ENCODE measurements at regions not wholly inside any gene's neighbourhood (a gene's known extent, or its start where the extent isn't known, plus 50 kb on each side); places are given as distances from the start of the nearest gene placed in this dataset.

GRCh38 chr17:53406907-53407306 is 415.8 kb upstream of the KIF2B start:
- H3K9me1 ChIP-seq (ENCODE audit: control insufficient read depth, extremely low read depth, insufficient read depth, low read length), result no peaks in the 10 kb centered on the region
- dilution Hi-C loops (cut with MboI; ENCODE audit: extremely low pct_ligation_motif_present, low sequenced_read_pairs), result no loop called here
- no peak overlapping the region for H3K27ac ChIP-seq (ENCODE audit: control insufficient read depth, insufficient read depth, low read length)
- H3K9ac ChIP-seq (ENCODE audit: control insufficient read depth, extremely low read depth, insufficient read depth, low read length), result no peak overlapping the region
- no peaks in the 10 kb centered on the region for H3K36me3 ChIP-seq (ENCODE audit: control insufficient read depth in 2 of 2, extremely low read depth in 1 of 2, insufficient read depth in 2 of 2, low read length in 2 of 2)
- H3K79me2 ChIP-seq (ENCODE audit: control insufficient read depth, insufficient read depth, low read length), result no peaks in the 10 kb centered on the region
- DNase-seq (ENCODE audit: low read depth, low spot score), result no peak
- TF ChIP-seq EZH2 (IDR thresholded peaks at IDR 0.05; ENCODE audit: low read length), result no peak
- TF ChIP-seq, protein P1, sequence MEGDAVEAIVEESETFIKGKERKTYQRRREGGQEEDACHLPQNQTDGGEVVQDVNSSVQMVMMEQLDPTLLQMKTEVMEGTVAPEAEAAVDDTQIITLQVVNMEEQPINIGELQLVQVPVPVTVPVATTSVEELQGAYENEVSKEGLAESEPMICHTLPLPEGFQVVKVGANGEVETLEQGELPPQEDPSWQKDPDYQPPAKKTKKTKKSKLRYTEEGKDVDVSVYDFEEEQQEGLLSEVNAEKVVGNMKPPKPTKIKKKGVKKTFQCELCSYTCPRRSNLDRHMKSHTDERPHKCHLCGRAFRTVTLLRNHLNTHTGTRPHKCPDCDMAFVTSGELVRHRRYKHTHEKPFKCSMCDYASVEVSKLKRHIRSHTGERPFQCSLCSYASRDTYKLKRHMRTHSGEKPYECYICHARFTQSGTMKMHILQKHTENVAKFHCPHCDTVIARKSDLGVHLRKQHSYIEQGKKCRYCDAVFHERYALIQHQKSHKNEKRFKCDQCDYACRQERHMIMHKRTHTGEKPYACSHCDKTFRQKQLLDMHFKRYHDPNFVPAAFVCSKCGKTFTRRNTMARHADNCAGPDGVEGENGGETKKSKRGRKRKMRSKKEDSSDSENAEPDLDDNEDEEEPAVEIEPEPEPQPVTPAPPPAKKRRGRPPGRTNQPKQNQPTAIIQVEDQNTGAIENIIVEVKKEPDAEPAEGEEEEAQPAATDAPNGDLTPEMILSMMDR (optimal IDR thresholded peaks at IDR 0.05 in 1 of 3, IDR thresholded peaks at IDR 0.05 in 1 of 3, conservative IDR thresholded peaks at IDR 0.05 in 1 of 3; ENCODE audit: extremely low read depth in 1 of 3, insufficient read depth in 2 of 3, low read length in 3 of 3), result no peak
- no peak for FAIRE-seq
- H3K4me3 ChIP-seq (ENCODE audit: control insufficient read depth in 2 of 3, extremely low read depth in 1 of 3, insufficient read depth in 2 of 3, low read depth in 1 of 3, low read length in 3 of 3), result no peak overlapping the region
- no peaks in the 10 kb centered on the region for H4K20me1 ChIP-seq (ENCODE audit: control insufficient read depth, extremely low read depth, insufficient read depth, low read length)
- H3K4me2 ChIP-seq (ENCODE audit: control insufficient read depth, extremely low read depth, insufficient read depth, low read depth, low read length), result no peak overlapping the region
- no peak overlapping the region for H2AFZ ChIP-seq (ENCODE audit: control insufficient read depth, low read length)
- no peaks in the 10 kb centered on the region for H3K9me3 ChIP-seq (ENCODE audit: control insufficient read depth, low read depth, low read length)
- H3K27me3 ChIP-seq (ENCODE audit: control insufficient read depth, extremely low read depth, insufficient read depth, low read length), result no peaks in the 10 kb centered on the region
- H3K4me1 ChIP-seq (ENCODE audit: control insufficient read depth, extremely low read depth, insufficient read depth, low read length), result no peaks in the 10 kb centered on the region

- TF ChIP-seq, protein P1 (optimal IDR thresholded peaks at IDR 0.05 in 1 of 3, IDR thresholded peaks at IDR 0.05 in 1 of 3, conservative IDR thresholded peaks at IDR 0.05 in 1 of 3; ENCODE audit: extremely low read depth in 1 of 3, insufficient read depth in 2 of 3, low read length in 3 of 3), result no peak
- TF ChIP-seq EZH2 (IDR thresholded peaks at IDR 0.05; ENCODE audit: low read length), result no peak
- dilution Hi-C loops (cut with MboI; ENCODE audit: extremely low pct_ligation_motif_present, low sequenced_read_pairs), result no loop called here
- no peaks in the 10 kb centered on the region for H3K27me3 ChIP-seq (ENCODE audit: control insufficient read depth, extremely low read depth, insufficient read depth, low read length)
- H4K20me1 ChIP-seq (ENCODE audit: control insufficient read depth, extremely low read depth, insufficient read depth, low read length), result no peaks in the 10 kb centered on the region
- H3K9me3 ChIP-seq (ENCODE audit: control insufficient read depth, low read depth, low read length), result no peaks in the 10 kb centered on the region
- no peak overlapping the region for H3K4me3 ChIP-seq (ENCODE audit: control insufficient read depth in 2 of 3, extremely low read depth in 1 of 3, insufficient read depth in 2 of 3, low read depth in 1 of 3, low read length in 3 of 3)
- no peaks in the 10 kb centered on the region for H3K9me1 ChIP-seq (ENCODE audit: control insufficient read depth, extremely low read depth, insufficient read depth, low read length)
- H3K36me3 ChIP-seq (ENCODE audit: control insufficient read depth in 2 of 2, extremely low read depth in 1 of 2, insufficient read depth in 2 of 2, low read length in 2 of 2), result no peaks in the 10 kb centered on the region
- H3K79me2 ChIP-seq (ENCODE audit: control insufficient read depth, insufficient read depth, low read length), result no peaks in the 10 kb centered on the region
- no peak overlapping the region for H2AFZ ChIP-seq (ENCODE audit: control insufficient read depth, low read length)
- H3K4me2 ChIP-seq (ENCODE audit: control insufficient read depth, extremely low read depth, insufficient read depth, low read depth, low read length), result no peak overlapping the region
- no peaks in the 10 kb centered on the region for H3K4me1 ChIP-seq (ENCODE audit: control insufficient read depth, extremely low read depth, insufficient read depth, low read length)
- no peak overlapping the region for H3K27ac ChIP-seq (ENCODE audit: control insufficient read depth, insufficient read depth, low read length)
- FAIRE-seq (no peak), DNase-seq (ENCODE audit: low read depth, low spot score) (no peak)
- H3K9ac ChIP-seq (ENCODE audit: control insufficient read depth, extremely low read depth, insufficient read depth, low read length), result no peak overlapping the region
Measured at GRCh38 chr17:53391197-53391596, 431.5 kb upstream of the KIF2B start.
